VCaP (cell line): ENCODE measurements at regions not wholly inside any gene's neighbourhood (a gene's known extent, or its start where the extent isn't known, plus 50 kb on each side); places are given as distances from the start of the nearest gene placed in this dataset.

Experiments used
- H3K27ac ChIP-seq: fragments of 450-650 bp; 2 replicates; pipeline ENCODE4 v1.5.1; 2017
- CTCF ChIP-seq: fragments of 450-650 bp; conservative IDR thresholded peaks from 2 replicates; pipeline ENCODE4 v1.5.1; 2017; ENCODE audit warnings: mild to moderate bottlenecking, moderate library complexity

GRCh38 chr5:128762661-128763306 is 202.5 kb upstream of the SLC27A6 start:
- no peak overlapping the region for H3K27ac ChIP-seq
- TF ChIP-seq CTCF = no peak

- no peak for TF ChIP-seq CTCF
- H3K27ac ChIP-seq = no peak overlapping the region
Observed at GRCh38 chr5:128763321-128763720, 202.0 kb upstream of the SLC27A6 start.

- TF ChIP-seq CTCF = no peak
- H3K27ac ChIP-seq = no peak overlapping the region
Observed at GRCh38 chr5:128764601-128765310, 200.5 kb upstream of the SLC27A6 start.

GRCh38 chr5:128765448-128766061 is 199.7 kb upstream of the SLC27A6 start:
- no peak overlapping the region for H3K27ac ChIP-seq
- TF ChIP-seq CTCF = no peak

GRCh38 chr5:128766406-128766805 is 198.9 kb upstream of the SLC27A6 start:
- no peak for TF ChIP-seq CTCF
- H3K27ac ChIP-seq = no peak overlapping the region

- H3K27ac ChIP-seq = no peak overlapping the region
- no peak for TF ChIP-seq CTCF
Observed at GRCh38 chr5:128770907-128771306, 194.4 kb upstream of the SLC27A6 start.

- H3K27ac ChIP-seq = no peak overlapping the region
- TF ChIP-seq CTCF = no peak
Observed at GRCh38 chr5:128772356-128772755, 192.9 kb upstream of the SLC27A6 start.
